GM10266 (cell line): ENCODE measurements at regions not wholly inside any gene's neighbourhood (a gene's known extent, or its start where the extent isn't known, plus 50 kb on each side); places are given as distances from the start of the nearest gene placed in this dataset.
"Not testable (repeated sequence)": the region's sequence is repeated elsewhere in the genome, so short reads cannot be mapped to it uniquely, and the experiment has no call there.

Experiments used
- DNase-seq: peaks from one replicate; pipeline ENCODE4 v3.0.0; 2012; ENCODE audit errors: extremely low spot score
- CTCF ChIP-seq: IDR thresholded peaks from 2 replicates; pipeline ENCODE4 v1.5.1; 2012; ENCODE audit warnings: mild to moderate bottlenecking, low read depth; ENCODE audit not compliant: control insufficient read depth, insufficient read depth; ENCODE audit errors: missing control alignments

- TF ChIP-seq CTCF: no peak
- no peak for DNase-seq
Observed at GRCh38 chr16:87207509-87207908, 109.7 kb downstream of the C16orf95 start.

- TF ChIP-seq CTCF: no peak
- DNase-seq: no peak
Observed at GRCh38 chr16:87207965-87208364, 109.2 kb downstream of the C16orf95 start.

GRCh38 chr16:87208968-87209367 lies 108.2 kb downstream of the C16orf95 start:
- DNase-seq: not testable (repeated sequence)

GRCh38 chr16:87209808-87210512 lies 107.2 kb downstream of the C16orf95 start:
- DNase-seq: no peak
- no peak for TF ChIP-seq CTCF

GRCh38 chr16:87210894-87211293 lies 106.3 kb downstream of the C16orf95 start:
- TF ChIP-seq CTCF: no peak
- DNase-seq: no peak

GRCh38 chr16:87212026-87212425 lies 105.2 kb downstream of the C16orf95 start:
- DNase-seq: no peak

GRCh38 chr16:87213536-87213935 lies 103.7 kb downstream of the C16orf95 start:
- no peak for DNase-seq
- no peak for TF ChIP-seq CTCF

More at GRCh38 chr16:87212026-87212425, 105.2 kb downstream of the C16orf95 start:
- no peak for TF ChIP-seq CTCF
